GM12878 (cell line): ENCODE measurements at regions not wholly inside any gene's neighbourhood (a gene's known extent, or its start where the extent isn't known, plus 50 kb on each side); places are given as distances from the start of the nearest gene placed in this dataset.

ENCODE experiments used
- CEBPZ ChIP-seq: fragments of 150-350 bp; IDR thresholded peaks from 2 replicates; pipeline ENCODE4 v1.6.1; 2016; ENCODE audit warnings: low read depth, low read length
- CTCF ChIP-seq, 3 experiments: IDR thresholded peaks in 2 of 3; conservative IDR thresholded peaks in 1 of 3; 2 replicates each; pipeline ENCODE4 v1.5.1; 2011; ENCODE audit warnings: low read depth in 3 of 3, low read length in 3 of 3, mild to moderate bottlenecking in 3 of 3, control low read depth in 2 of 3, moderate library complexity in 2 of 3, inconsistent platforms in 1 of 3, mixed read lengths in 1 of 3; ENCODE audit not compliant: control insufficient read depth in 2 of 3, insufficient read depth in 1 of 3; ENCODE audit errors: extremely low read depth in 1 of 3
- GABPA ChIP-seq: IDR thresholded peaks from 2 replicates; pipeline ENCODE4 v1.6.1; 2014; ENCODE audit warnings: antibody characterized with exemption, low read depth, mild to moderate bottlenecking, inconsistent platforms
- HCFC1 ChIP-seq: fragments of 150-350 bp; IDR thresholded peaks from 2 replicates; pipeline ENCODE4 v1.6.1; 2014; ENCODE audit warnings: low read length
- HDAC6 ChIP-seq: fragments of 200-600 bp; sonication (generic); IDR thresholded peaks from one replicate; pipeline ENCODE4 v1.8.0; 2017; ENCODE audit warnings: antibody characterized with exemption; ENCODE audit not compliant: unreplicated experiment
- JUND ChIP-seq: IDR thresholded peaks from 2 replicates; pipeline ENCODE4 v1.6.1; 2012; ENCODE audit warnings: low read depth, mild to moderate bottlenecking, low read length, improper control_type of control experiment, moderate library complexity
- POLR2A ChIP-seq: IDR thresholded peaks from 2 replicates; pipeline ENCODE4 v1.6.1; 2011; ENCODE audit warnings: low read depth, mild to moderate bottlenecking, low read length
- POLR2AphosphoS5 ChIP-seq: IDR thresholded peaks from 2 replicates; pipeline ENCODE4 v1.6.1; 2011; ENCODE audit warnings: mild to moderate bottlenecking, low read length, inconsistent platforms
- SKIL ChIP-seq: fragments of 450-650 bp; IDR thresholded peaks from 2 replicates; pipeline ENCODE4 v1.6.1; 2017; ENCODE audit warnings: mild to moderate bottlenecking, low read depth, inconsistent platforms; ENCODE audit not compliant: poor library complexity, severe bottlenecking
- ZBED1 ChIP-seq: IDR thresholded peaks from 2 replicates; pipeline ENCODE4 v1.6.1; 2016; ENCODE audit warnings: borderline replicate concordance
- TF ChIP-seq, protein P1 (sequence below): IDR thresholded peaks from 2 replicates; pipeline ENCODE4 v1.6.1; 2012; ENCODE audit warnings: low read depth, low read length, improper control_type of control experiment
- TF ChIP-seq, protein P2 (sequence below): fragments of 450-650 bp; IDR thresholded peaks from 2 replicates; pipeline ENCODE4 v1.6.1; 2017; ENCODE audit warnings: mild to moderate bottlenecking, moderate library complexity

DNA sequence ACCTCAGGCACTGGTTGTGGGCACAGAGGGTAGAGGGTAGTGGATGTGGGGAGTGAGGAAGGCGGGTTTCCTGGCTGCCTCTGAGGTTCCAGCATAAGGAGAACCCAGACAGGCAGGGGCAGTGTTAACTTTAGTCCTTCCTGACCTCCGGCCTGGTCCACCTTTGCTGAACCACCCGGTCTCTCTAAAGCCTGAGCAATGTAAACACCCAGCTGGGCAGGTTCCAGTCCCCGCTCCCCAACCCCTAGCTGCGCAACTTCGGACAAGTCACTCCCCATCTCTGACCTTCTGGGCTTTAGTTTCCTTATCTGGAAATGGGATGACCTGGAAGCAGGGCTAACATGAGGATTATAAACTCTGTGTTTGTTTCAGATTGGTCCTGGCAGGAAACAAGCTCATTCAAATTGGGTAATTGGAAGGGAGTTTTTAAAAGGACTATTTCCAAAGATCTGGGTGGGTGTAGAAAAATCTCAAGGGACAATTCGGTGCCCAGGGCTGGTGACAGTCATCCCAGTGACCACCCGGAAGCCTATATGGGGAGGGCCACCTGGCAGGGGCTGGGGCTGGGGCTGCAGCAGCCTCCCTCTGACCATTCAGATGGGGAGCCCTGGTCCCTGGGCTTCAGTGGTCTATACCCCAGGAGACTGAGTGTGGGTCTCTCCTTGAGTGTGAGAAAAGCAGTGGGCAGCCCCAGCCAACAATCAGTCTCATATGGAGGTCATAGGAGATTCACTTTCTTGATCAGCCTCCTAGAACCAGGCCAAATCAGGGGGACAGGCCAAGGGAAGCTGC is 108.3 kb upstream of the SYT13 start:
- TF ChIP-seq JUND (no peak), POLR2A (no peak), HDAC6 (no peak), HCFC1 (no peak), SKIL (no peak), ZBED1 (no peak), POLR2AphosphoS5 (no peak), CTCF (IDR thresholded peaks at IDR 0.05 in 2 of 3, conservative IDR thresholded peaks at IDR 0.05 in 1 of 3; ENCODE audit: control insufficient read depth in 2 of 3, extremely low read depth in 1 of 3, insufficient read depth in 1 of 3, low read depth in 3 of 3, low read length in 3 of 3) (no peak), GABPA (no peak), CEBPZ (no peak)
- TF ChIP-seq, protein P1, sequence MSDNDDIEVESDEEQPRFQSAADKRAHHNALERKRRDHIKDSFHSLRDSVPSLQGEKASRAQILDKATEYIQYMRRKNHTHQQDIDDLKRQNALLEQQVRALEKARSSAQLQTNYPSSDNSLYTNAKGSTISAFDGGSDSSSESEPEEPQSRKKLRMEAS: no peak
- TF ChIP-seq, protein P2, sequence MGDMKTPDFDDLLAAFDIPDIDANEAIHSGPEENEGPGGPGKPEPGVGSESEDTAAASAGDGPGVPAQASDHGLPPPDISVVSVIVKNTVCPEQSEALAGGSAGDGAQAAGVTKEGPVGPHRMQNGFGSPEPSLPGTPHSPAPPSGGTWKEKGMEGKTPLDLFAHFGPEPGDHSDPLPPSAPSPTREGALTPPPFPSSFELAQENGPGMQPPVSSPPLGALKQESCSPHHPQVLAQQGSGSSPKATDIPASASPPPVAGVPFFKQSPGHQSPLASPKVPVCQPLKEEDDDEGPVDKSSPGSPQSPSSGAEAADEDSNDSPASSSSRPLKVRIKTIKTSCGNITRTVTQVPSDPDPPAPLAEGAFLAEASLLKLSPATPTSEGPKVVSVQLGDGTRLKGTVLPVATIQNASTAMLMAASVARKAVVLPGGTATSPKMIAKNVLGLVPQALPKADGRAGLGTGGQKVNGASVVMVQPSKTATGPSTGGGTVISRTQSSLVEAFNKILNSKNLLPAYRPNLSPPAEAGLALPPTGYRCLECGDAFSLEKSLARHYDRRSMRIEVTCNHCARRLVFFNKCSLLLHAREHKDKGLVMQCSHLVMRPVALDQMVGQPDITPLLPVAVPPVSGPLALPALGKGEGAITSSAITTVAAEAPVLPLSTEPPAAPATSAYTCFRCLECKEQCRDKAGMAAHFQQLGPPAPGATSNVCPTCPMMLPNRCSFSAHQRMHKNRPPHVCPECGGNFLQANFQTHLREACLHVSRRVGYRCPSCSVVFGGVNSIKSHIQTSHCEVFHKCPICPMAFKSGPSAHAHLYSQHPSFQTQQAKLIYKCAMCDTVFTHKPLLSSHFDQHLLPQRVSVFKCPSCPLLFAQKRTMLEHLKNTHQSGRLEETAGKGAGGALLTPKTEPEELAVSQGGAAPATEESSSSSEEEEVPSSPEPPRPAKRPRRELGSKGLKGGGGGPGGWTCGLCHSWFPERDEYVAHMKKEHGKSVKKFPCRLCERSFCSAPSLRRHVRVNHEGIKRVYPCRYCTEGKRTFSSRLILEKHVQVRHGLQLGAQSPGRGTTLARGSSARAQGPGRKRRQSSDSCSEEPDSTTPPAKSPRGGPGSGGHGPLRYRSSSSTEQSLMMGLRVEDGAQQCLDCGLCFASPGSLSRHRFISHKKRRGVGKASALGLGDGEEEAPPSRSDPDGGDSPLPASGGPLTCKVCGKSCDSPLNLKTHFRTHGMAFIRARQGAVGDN: no peak
